ENCODE measurements at regions not wholly inside any gene's neighbourhood (a gene's known extent, or its start where the extent isn't known, plus 50 kb on each side); places are given as distances from the start of the nearest gene placed in this dataset.

DNA sequence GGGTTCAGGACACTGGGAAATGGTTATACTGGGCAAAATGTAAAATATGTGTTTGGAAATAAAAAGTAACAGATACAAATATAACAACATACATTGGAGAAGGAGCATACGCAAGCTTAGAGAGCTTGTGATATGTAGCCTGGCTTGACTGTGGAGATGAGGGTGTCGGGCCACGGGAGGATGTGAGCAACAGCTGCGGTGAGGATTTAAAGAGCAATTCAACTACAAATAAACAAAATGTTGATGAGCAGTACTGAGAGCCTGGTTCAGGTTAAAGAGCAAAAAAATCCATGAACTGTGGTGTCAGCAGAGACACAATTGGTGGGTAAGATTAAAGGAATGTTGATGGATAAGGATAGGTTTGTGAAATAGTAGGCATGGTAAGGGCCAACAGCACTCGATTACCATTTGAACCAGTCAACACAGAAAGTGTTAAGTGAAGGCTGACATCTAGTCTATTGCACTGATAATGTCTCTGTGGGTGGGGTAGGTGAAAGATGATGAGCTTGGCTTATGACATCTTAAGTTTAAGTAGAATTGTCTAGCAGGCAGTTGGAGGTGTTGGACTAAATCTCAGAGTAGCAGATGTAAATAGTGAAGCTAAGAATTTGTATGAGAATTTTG is 723.2 kb downstream of the EPM2A start:
- H4K20me1 ChIP-seq (replicated peaks; ENCODE audit: insufficient read depth) = no peaks in the 10 kb centered on the region
- H3K4me1 ChIP-seq (ENCODE audit: insufficient read depth) = peaks cover under 1% of the 10 kb centered on the region; the same call in 1 of the 2 replicates
- H3K9me3 Mint-ChIP-seq = no peaks in the 10 kb centered on the region
- H3K27ac ChIP-seq (ENCODE audit: low read depth) = no peak overlapping the region
- H2AFZ ChIP-seq = no peak overlapping the region
- no peak overlapping the region for H3K4me3 ChIP-seq
- no peaks in the 10 kb centered on the region for H3K27me3 ChIP-seq (ENCODE audit: insufficient read depth)
- H3K9me2 ChIP-seq (ENCODE audit: insufficient read depth) = no peaks in the 10 kb centered on the region
- TF ChIP-seq EZH2 (IDR thresholded peaks at IDR 0.05; ENCODE audit: low read depth, unreplicated experiment) = no peak
- TF ChIP-seq ZNF331 (CRISPR knock-in tag; IDR thresholded peaks at IDR 0.05; ENCODE audit: low read depth) = no peak
- TF ChIP-seq, protein P1, sequence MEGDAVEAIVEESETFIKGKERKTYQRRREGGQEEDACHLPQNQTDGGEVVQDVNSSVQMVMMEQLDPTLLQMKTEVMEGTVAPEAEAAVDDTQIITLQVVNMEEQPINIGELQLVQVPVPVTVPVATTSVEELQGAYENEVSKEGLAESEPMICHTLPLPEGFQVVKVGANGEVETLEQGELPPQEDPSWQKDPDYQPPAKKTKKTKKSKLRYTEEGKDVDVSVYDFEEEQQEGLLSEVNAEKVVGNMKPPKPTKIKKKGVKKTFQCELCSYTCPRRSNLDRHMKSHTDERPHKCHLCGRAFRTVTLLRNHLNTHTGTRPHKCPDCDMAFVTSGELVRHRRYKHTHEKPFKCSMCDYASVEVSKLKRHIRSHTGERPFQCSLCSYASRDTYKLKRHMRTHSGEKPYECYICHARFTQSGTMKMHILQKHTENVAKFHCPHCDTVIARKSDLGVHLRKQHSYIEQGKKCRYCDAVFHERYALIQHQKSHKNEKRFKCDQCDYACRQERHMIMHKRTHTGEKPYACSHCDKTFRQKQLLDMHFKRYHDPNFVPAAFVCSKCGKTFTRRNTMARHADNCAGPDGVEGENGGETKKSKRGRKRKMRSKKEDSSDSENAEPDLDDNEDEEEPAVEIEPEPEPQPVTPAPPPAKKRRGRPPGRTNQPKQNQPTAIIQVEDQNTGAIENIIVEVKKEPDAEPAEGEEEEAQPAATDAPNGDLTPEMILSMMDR (conservative IDR thresholded peaks at IDR 0.05; ENCODE audit: low read depth in 2 of 2) = no peak
- TF ChIP-seq, protein P2, sequence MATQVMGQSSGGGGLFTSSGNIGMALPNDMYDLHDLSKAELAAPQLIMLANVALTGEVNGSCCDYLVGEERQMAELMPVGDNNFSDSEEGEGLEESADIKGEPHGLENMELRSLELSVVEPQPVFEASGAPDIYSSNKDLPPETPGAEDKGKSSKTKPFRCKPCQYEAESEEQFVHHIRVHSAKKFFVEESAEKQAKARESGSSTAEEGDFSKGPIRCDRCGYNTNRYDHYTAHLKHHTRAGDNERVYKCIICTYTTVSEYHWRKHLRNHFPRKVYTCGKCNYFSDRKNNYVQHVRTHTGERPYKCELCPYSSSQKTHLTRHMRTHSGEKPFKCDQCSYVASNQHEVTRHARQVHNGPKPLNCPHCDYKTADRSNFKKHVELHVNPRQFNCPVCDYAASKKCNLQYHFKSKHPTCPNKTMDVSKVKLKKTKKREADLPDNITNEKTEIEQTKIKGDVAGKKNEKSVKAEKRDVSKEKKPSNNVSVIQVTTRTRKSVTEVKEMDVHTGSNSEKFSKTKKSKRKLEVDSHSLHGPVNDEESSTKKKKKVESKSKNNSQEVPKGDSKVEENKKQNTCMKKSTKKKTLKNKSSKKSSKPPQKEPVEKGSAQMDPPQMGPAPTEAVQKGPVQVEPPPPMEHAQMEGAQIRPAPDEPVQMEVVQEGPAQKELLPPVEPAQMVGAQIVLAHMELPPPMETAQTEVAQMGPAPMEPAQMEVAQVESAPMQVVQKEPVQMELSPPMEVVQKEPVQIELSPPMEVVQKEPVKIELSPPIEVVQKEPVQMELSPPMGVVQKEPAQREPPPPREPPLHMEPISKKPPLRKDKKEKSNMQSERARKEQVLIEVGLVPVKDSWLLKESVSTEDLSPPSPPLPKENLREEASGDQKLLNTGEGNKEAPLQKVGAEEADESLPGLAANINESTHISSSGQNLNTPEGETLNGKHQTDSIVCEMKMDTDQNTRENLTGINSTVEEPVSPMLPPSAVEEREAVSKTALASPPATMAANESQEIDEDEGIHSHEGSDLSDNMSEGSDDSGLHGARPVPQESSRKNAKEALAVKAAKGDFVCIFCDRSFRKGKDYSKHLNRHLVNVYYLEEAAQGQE (IDR thresholded peaks at IDR 0.05; ENCODE audit: unreplicated experiment) = no peak
- no peak for TF ChIP-seq CREB1 (CRISPR knock-in tag; IDR thresholded peaks at IDR 0.05; ENCODE audit: low read depth)
- TF ChIP-seq STAT1 (IDR thresholded peaks at IDR 0.05; ENCODE audit: unreplicated experiment) = no peak
- TF ChIP-seq, protein P3, sequence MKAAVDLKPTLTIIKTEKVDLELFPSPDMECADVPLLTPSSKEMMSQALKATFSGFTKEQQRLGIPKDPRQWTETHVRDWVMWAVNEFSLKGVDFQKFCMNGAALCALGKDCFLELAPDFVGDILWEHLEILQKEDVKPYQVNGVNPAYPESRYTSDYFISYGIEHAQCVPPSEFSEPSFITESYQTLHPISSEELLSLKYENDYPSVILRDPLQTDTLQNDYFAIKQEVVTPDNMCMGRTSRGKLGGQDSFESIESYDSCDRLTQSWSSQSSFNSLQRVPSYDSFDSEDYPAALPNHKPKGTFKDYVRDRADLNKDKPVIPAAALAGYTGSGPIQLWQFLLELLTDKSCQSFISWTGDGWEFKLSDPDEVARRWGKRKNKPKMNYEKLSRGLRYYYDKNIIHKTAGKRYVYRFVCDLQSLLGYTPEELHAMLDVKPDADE (IDR thresholded peaks at IDR 0.05) = no peak
- TF ChIP-seq EZH2phosphoT487 (IDR thresholded peaks at IDR 0.05; ENCODE audit: unreplicated experiment) = no peak
- no peak for ATAC-seq
- DNase-seq (ENCODE audit: low spot score) = no peak
- H3K79me2 ChIP-seq (replicated peaks; ENCODE audit: insufficient read depth) = no peaks in the 10 kb centered on the region
- peaks cover 11% of the 10 kb centered on the region for H3K4me1 Mint-ChIP-seq
- H3K36me3 Mint-ChIP-seq (ENCODE audit: low read depth) = no peaks in the 10 kb centered on the region
- no peak overlapping the region for H3K4me2 ChIP-seq
- no peaks in the 10 kb centered on the region for H3F3A ChIP-seq (replicated peaks; ENCODE audit: low read depth)
- no peaks in the 10 kb centered on the region for H3K36me3 ChIP-seq (ENCODE audit: insufficient read depth)
- H3K4me3 Mint-ChIP-seq = no peak overlapping the region
- H3K27ac Mint-ChIP-seq = no peak overlapping the region; the same call in 1 of the 2 replicates
- no peaks in the 10 kb centered on the region for H3K27me3 Mint-ChIP-seq (ENCODE audit: insufficient read depth, low read depth, poor library complexity)

All from GM23338 (cell line).